Hepatocyte (in vitro differentiated cells): ENCODE measurements at regions not wholly inside any gene's neighbourhood (a gene's known extent, or its start where the extent isn't known, plus 50 kb on each side); places are given as distances from the start of the nearest gene placed in this dataset.

Experiments
- DNase-seq: peaks from one replicate; pipeline ENCODE4 v3.0.0-alpha.2; 2016; ENCODE audit warnings: low spot score
- H2AFZ ChIP-seq: fragments of 200-600 bp; sonication (generic); 2 replicates; pipeline ENCODE4 v1.6.0; 2016; ENCODE audit warnings: antibody characterized with exemption, mild to moderate bottlenecking
- H3K27ac ChIP-seq: fragments of 200-600 bp; sonication (generic); 2 replicates; pipeline ENCODE4 v1.5.1; 2016; ENCODE audit warnings: mild to moderate bottlenecking
- H3K27me3 ChIP-seq: fragments of 200-600 bp; sonication (generic); 2 replicates; pipeline ENCODE4 v1.6.1; 2016
- H3K36me3 ChIP-seq: fragments of 200-600 bp; sonication (generic); replicated peaks from 2 replicates; pipeline ENCODE4 v1.5.1; 2016; ENCODE audit warnings: low read depth; ENCODE audit not compliant: insufficient read depth
- H3K4me1 ChIP-seq: fragments of 200-600 bp; sonication (generic); 2 replicates; pipeline ENCODE4 v1.5.1; 2016; ENCODE audit warnings: mild to moderate bottlenecking, moderate library complexity; ENCODE audit not compliant: insufficient read depth
- H3K4me2 ChIP-seq: fragments of 200-600 bp; sonication (generic); 2 replicates; pipeline ENCODE4 v1.6.0; 2016
- H3K4me3 ChIP-seq: fragments of 200-600 bp; sonication (generic); 2 replicates; pipeline ENCODE4 v1.5.1; 2016; ENCODE audit warnings: mild to moderate bottlenecking
- H3K79me2 ChIP-seq: fragments of 200-600 bp; sonication (generic); 2 replicates; pipeline ENCODE4 v1.6.0; 2017; ENCODE audit warnings: mild to moderate bottlenecking
- H3K9me2 ChIP-seq: fragments of 200-600 bp; sonication (generic); replicated peaks from 2 replicates; pipeline ENCODE4 v1.6.0; 2017; ENCODE audit warnings: mild to moderate bottlenecking; ENCODE audit not compliant: insufficient read depth
- H3K9me3 ChIP-seq: fragments of 200-600 bp; sonication (generic); 2 replicates; pipeline ENCODE4 v1.5.1; 2016; ENCODE audit warnings: low read depth, mild to moderate bottlenecking
- H4K20me1 ChIP-seq: fragments of 200-600 bp; sonication (generic); 2 replicates; pipeline ENCODE4 v1.6.0; 2016; ENCODE audit warnings: mild to moderate bottlenecking; ENCODE audit not compliant: insufficient read depth, poor library complexity, severe bottlenecking
- CTCF ChIP-seq: fragments of 200-600 bp; sonication (generic); IDR thresholded peaks from 2 replicates; pipeline ENCODE4 v1.5.1; 2016; ENCODE audit warnings: antibody characterized with exemption, mild to moderate bottlenecking; ENCODE audit not compliant: poor library complexity
- EZH2 ChIP-seq: fragments of 200-600 bp; sonication (generic); IDR thresholded peaks from 2 replicates; pipeline ENCODE4 v1.6.1; 2016; ENCODE audit warnings: antibody characterized with exemption, mild to moderate bottlenecking, borderline replicate concordance
- EZH2phosphoT487 ChIP-seq: fragments of 200-600 bp; sonication (generic); IDR thresholded peaks from one replicate; pipeline ENCODE4 v1.6.1; 2018; ENCODE audit warnings: antibody characterized with exemption, mild to moderate bottlenecking, low read depth, moderate library complexity; ENCODE audit not compliant: unreplicated experiment, severe bottlenecking
- WGBS: methylation state at CpG from one replicate; pipeline ENCODE4 v1.1.6; 2016; ENCODE audit warnings: low lambda C conversion rate; ENCODE audit errors: missing lambda C conversion rate; 5-methylcytosine and 5-hydroxymethylcytosine counted together

GRCh38 chr2:8368463-8368862 lies 313.4 kb upstream of the ID2 start:
- peaks cover 3% of the 10 kb centered on the region for H3K4me1 ChIP-seq
- no peak overlapping the region for H3K4me3 ChIP-seq
- no peaks in the 10 kb centered on the region for H3K9me2 ChIP-seq
- H3K36me3 ChIP-seq = no peaks in the 10 kb centered on the region
- no peak for TF ChIP-seq EZH2phosphoT487
- TF ChIP-seq CTCF = no peak
- no peak for TF ChIP-seq EZH2
- H3K79me2 ChIP-seq = no peaks in the 10 kb centered on the region
- H2AFZ ChIP-seq = no peak overlapping the region
- no peak for DNase-seq
- no peaks in the 10 kb centered on the region for H3K27me3 ChIP-seq
- no peak overlapping the region for H3K4me2 ChIP-seq
- 88% methylated on average over 6 of the region's 6 CpGs for WGBS
- H4K20me1 ChIP-seq = no peaks in the 10 kb centered on the region
- no peak overlapping the region for H3K27ac ChIP-seq
- no peaks in the 10 kb centered on the region for H3K9me3 ChIP-seq

- WGBS = 88% methylated on average over 8 of the region's 8 CpGs
These were observed 312.3 kb upstream of the ID2 start for GRCh38 chr2:8369522-8369921.

GRCh38 chr2:8370258-8370802 lies 311.5 kb upstream of the ID2 start:
- TF ChIP-seq CTCF (no peak), EZH2phosphoT487 (no peak), EZH2 (no peak)
- H3K27me3 ChIP-seq = no peaks in the 10 kb centered on the region
- no peaks in the 10 kb centered on the region for H3K9me3 ChIP-seq
- no peaks in the 10 kb centered on the region for H4K20me1 ChIP-seq
- H3K79me2 ChIP-seq = no peaks in the 10 kb centered on the region
- DNase-seq = no peak
- H3K4me1 ChIP-seq = no peaks in the 10 kb centered on the region
- H3K4me2 ChIP-seq = no peak overlapping the region
- no peak overlapping the region for H3K27ac ChIP-seq
- no peaks in the 10 kb centered on the region for H3K9me2 ChIP-seq
- no peak overlapping the region for H3K4me3 ChIP-seq
- no peaks in the 10 kb centered on the region for H3K36me3 ChIP-seq
- WGBS = 48% methylated on average over 2 of the region's 2 CpGs
- no peak overlapping the region for H2AFZ ChIP-seq

More at GRCh38 chr2:8369522-8369921, 312.3 kb upstream of the ID2 start:
- H3K9me3 ChIP-seq = no peaks in the 10 kb centered on the region
- H3K27ac ChIP-seq = no peak overlapping the region
- no peaks in the 10 kb centered on the region for H3K9me2 ChIP-seq
- H3K36me3 ChIP-seq = no peaks in the 10 kb centered on the region
- H3K27me3 ChIP-seq = no peaks in the 10 kb centered on the region
- no peaks in the 10 kb centered on the region for H4K20me1 ChIP-seq
- no peak for TF ChIP-seq EZH2phosphoT487
- TF ChIP-seq CTCF = no peak
- no peak for TF ChIP-seq EZH2
- no peak overlapping the region for H3K4me3 ChIP-seq
- DNase-seq = no peak
- no peak overlapping the region for H3K4me2 ChIP-seq
- H3K79me2 ChIP-seq = no peaks in the 10 kb centered on the region
- no peak overlapping the region for H2AFZ ChIP-seq
- no peaks in the 10 kb centered on the region for H3K4me1 ChIP-seq

GRCh38 chr2:8371653-8372052 lies 310.2 kb upstream of the ID2 start:
- WGBS = 96% methylated on average over 4 of the region's 4 CpGs
- H3K27ac ChIP-seq = no peak overlapping the region
- no peaks in the 10 kb centered on the region for H3K4me1 ChIP-seq
- H3K4me3 ChIP-seq = no peak overlapping the region
- H4K20me1 ChIP-seq = no peaks in the 10 kb centered on the region
- no peaks in the 10 kb centered on the region for H3K27me3 ChIP-seq
- no peak for DNase-seq
- no peak overlapping the region for H3K4me2 ChIP-seq
- H3K79me2 ChIP-seq = no peaks in the 10 kb centered on the region
- H3K36me3 ChIP-seq = no peaks in the 10 kb centered on the region
- no peak for TF ChIP-seq EZH2
- no peak for TF ChIP-seq CTCF
- no peak for TF ChIP-seq EZH2phosphoT487
- no peak overlapping the region for H2AFZ ChIP-seq
- no peaks in the 10 kb centered on the region for H3K9me3 ChIP-seq
- no peaks in the 10 kb centered on the region for H3K9me2 ChIP-seq
